Suprapubic skin (tissue), 4 donors: ENCODE measurements at regions not wholly inside any gene's neighbourhood (a gene's known extent, or its start where the extent isn't known, plus 50 kb on each side); places are given as distances from the start of the nearest gene placed in this dataset.

Source experiments
- POLR2A ChIP-seq, 2 donors: fragments of 450-650 bp; IDR thresholded peaks; one replicate each; pipeline ENCODE4 v1.6.1; 2017; ENCODE audit warnings: antibody characterized with exemption in 2 of 2, mild to moderate bottlenecking in 2 of 2, moderate library complexity in 2 of 2
- POLR2AphosphoS5 ChIP-seq, 3 donors: sonication (generic); formaldehyde crosslinking; IDR thresholded peaks; one replicate each; pipeline ENCODE4 v1.6.1; 2017; ENCODE audit warnings: antibody characterized with exemption in 3 of 3
- TF ChIP-seq, protein P1 (sequence below), 2 donors: fragments of 200-600 bp in 1 of 2; fragments of 450-650 bp in 1 of 2; sonication (generic) in 1 of 2; IDR thresholded peaks; one replicate each; pipeline ENCODE4 v1.5.1; 2016 to 2019; ENCODE audit warnings: antibody characterized with exemption in 2 of 2, mild to moderate bottlenecking in 1 of 2, moderate library complexity in 1 of 2

DNA sequence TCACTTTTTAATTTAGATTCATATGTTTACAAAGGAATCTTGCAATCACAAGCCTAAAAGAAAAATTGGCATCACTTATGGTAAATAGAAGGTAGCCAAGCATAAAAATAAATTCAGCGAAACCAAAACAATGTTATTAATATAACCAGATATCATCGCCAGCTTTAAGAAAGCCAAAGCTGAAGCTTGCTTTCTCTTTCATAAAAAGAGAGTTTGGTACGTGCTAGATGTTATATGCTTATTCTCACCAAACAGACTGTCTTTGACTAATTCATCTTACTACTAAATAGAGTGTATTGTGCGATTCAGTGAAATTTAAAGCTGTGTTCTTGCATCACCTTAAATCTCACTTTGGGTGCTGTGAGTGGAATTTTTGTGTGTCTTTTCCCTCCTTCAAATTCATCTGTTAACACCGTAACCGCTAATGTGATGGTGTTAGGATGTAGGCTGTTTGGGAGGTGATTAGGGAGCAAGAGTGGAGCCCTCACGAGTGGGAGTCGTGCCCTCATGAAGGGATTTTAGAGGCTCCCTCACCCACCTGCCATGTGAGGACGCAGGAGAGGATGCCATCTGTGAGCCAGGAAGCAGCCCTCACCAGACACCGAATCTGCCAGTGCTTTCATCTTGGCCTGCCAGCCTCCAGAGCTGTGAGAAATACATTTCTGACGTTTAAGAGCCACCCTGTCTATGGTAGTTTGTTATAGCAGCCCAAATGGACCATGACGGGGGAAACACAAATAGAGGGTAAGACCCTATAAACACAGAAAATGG is 134.1 kb upstream of the TMEM45B start:
- TF ChIP-seq POLR2A (IDR thresholded peaks at IDR 0.05), result no peak
- TF ChIP-seq, protein P1, sequence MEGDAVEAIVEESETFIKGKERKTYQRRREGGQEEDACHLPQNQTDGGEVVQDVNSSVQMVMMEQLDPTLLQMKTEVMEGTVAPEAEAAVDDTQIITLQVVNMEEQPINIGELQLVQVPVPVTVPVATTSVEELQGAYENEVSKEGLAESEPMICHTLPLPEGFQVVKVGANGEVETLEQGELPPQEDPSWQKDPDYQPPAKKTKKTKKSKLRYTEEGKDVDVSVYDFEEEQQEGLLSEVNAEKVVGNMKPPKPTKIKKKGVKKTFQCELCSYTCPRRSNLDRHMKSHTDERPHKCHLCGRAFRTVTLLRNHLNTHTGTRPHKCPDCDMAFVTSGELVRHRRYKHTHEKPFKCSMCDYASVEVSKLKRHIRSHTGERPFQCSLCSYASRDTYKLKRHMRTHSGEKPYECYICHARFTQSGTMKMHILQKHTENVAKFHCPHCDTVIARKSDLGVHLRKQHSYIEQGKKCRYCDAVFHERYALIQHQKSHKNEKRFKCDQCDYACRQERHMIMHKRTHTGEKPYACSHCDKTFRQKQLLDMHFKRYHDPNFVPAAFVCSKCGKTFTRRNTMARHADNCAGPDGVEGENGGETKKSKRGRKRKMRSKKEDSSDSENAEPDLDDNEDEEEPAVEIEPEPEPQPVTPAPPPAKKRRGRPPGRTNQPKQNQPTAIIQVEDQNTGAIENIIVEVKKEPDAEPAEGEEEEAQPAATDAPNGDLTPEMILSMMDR (IDR thresholded peaks at IDR 0.05), result no peak
- no peak for TF ChIP-seq POLR2AphosphoS5 (IDR thresholded peaks at IDR 0.05)
